Upper lobe of left lung (tissue), 6 donors: ENCODE measurements at regions not wholly inside any gene's neighbourhood (a gene's known extent, or its start where the extent isn't known, plus 50 kb on each side); places are given as distances from the start of the nearest gene placed in this dataset.

Experiments used
- ATAC-seq, 2 donors: fragments of 200-7000 bp; cut with Tn5 transposase; one replicate each; pipeline ENCODE4 v1.9.1; 2022; ENCODE audit warnings: mild to moderate bottlenecking in 2 of 2, moderate library complexity in 2 of 2; ENCODE audit not compliant: low FRiP score in 2 of 2
- DNase-seq, 2 donors: peaks; one replicate each; pipeline ENCODE4 v3.0.0-alpha.2; 2019 to 2020
- H3K27ac ChIP-seq, 4 donors: fragments of 200-600 bp; sonication (generic); one replicate each; pipeline ENCODE4 v1.5.1; 2016 to 2019
- H3K27me3 ChIP-seq, 4 donors: fragments of 200-600 bp; sonication (generic); one replicate each; pipeline ENCODE4 v1.5.1; 2017 to 2019
- H3K36me3 ChIP-seq, 4 donors: fragments of 200-600 bp; sonication (generic); one replicate each; pipeline ENCODE4 v1.5.1; 2016 to 2019
- H3K4me1 ChIP-seq, 4 donors: fragments of 200-600 bp; sonication (generic); one replicate each; pipeline ENCODE4 v1.5.1; 2018 to 2019
- H3K4me3 ChIP-seq, 4 donors: fragments of 200-600 bp; sonication (generic); one replicate each; pipeline ENCODE4 v1.5.1; 2017 to 2019; ENCODE audit warnings: mild to moderate bottlenecking in 2 of 4, moderate library complexity in 1 of 4
- H3K9me3 ChIP-seq, 4 donors: fragments of 200-600 bp; sonication (generic); one replicate each; pipeline ENCODE4 v1.5.1; 2018 to 2019
- EP300 ChIP-seq, 4 donors: sonication (generic); formaldehyde crosslinking; IDR thresholded peaks; one replicate each; pipeline ENCODE4 v1.5.1; 2017; ENCODE audit warnings: antibody characterized with exemption in 4 of 4, control low read depth in 2 of 4
- POLR2A ChIP-seq, 4 donors: fragments of 450-650 bp; IDR thresholded peaks; one replicate each; pipeline ENCODE4 v1.5.1; 2016 to 2017; ENCODE audit warnings: antibody characterized with exemption in 4 of 4, mild to moderate bottlenecking in 2 of 4
- POLR2AphosphoS5 ChIP-seq, 2 donors: sonication (generic); formaldehyde crosslinking; IDR thresholded peaks; one replicate each; pipeline ENCODE4 v1.5.1; 2017; ENCODE audit warnings: antibody characterized with exemption in 2 of 2
- WGBS, 2 donors: methylation state at CpG; one replicate each; pipeline ENCODE4 v1.1.5; 2017 to 2018; 5-methylcytosine and 5-hydroxymethylcytosine counted together
- TF ChIP-seq, protein P1 (sequence below), 6 experiments: fragments of 450-650 bp in 4 of 6; fragments of 200-600 bp in 2 of 6; sonication (generic) in 2 of 6; IDR thresholded peaks; one replicate each; pipeline ENCODE4 v1.5.1; 2016 to 2019; ENCODE audit warnings: antibody characterized with exemption in 6 of 6
- donor health status: DM: no; HTN: no; CAD: no; lungs with moderate emphysema.
- donor health status: DM: no; HTN: yes; CAD: no; lungs with severe emphysema.

DNA sequence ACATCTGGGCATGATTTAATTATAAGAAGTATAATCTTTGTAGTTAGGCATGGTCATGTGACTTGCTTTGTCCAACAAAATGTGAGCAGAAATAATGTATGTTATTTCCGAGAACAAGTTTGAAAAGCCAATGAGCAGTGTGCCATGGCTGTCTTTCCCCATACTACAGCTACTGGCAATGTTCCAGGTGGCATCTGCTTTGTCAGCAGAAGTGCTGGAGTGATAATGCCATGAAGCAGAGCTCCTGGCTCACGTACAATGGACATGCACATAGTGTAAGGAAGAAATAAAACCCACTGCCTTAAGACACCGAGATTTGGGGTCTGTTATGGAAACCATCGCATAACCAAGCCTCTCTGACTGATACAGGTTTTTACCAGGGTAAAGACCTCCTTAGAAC lies 212.6 kb upstream of the RASGEF1B start:
- ATAC-seq: no peak
- Histone ChIP-seq H3K27me3 (no peaks in the 10 kb centered on the region), H3K4me1 (no peaks in the 10 kb centered on the region), H3K36me3 (no peaks in the 10 kb centered on the region), H3K4me3 (no peak overlapping the region), H3K27ac (no peak overlapping the region), H3K9me3 (no peaks in the 10 kb centered on the region)
- DNase-seq: no peak
- 89 to 92% methylated on average over 4 of the region's 4 CpGs for WGBS, 2 donors
- TF ChIP-seq, protein P1, sequence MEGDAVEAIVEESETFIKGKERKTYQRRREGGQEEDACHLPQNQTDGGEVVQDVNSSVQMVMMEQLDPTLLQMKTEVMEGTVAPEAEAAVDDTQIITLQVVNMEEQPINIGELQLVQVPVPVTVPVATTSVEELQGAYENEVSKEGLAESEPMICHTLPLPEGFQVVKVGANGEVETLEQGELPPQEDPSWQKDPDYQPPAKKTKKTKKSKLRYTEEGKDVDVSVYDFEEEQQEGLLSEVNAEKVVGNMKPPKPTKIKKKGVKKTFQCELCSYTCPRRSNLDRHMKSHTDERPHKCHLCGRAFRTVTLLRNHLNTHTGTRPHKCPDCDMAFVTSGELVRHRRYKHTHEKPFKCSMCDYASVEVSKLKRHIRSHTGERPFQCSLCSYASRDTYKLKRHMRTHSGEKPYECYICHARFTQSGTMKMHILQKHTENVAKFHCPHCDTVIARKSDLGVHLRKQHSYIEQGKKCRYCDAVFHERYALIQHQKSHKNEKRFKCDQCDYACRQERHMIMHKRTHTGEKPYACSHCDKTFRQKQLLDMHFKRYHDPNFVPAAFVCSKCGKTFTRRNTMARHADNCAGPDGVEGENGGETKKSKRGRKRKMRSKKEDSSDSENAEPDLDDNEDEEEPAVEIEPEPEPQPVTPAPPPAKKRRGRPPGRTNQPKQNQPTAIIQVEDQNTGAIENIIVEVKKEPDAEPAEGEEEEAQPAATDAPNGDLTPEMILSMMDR (IDR thresholded peaks at IDR 0.05): no peak
- TF ChIP-seq POLR2A (IDR thresholded peaks at IDR 0.05) (no peak), POLR2AphosphoS5 (IDR thresholded peaks at IDR 0.05) (no peak), EP300 (IDR thresholded peaks at IDR 0.05) (no peak)

DNA sequence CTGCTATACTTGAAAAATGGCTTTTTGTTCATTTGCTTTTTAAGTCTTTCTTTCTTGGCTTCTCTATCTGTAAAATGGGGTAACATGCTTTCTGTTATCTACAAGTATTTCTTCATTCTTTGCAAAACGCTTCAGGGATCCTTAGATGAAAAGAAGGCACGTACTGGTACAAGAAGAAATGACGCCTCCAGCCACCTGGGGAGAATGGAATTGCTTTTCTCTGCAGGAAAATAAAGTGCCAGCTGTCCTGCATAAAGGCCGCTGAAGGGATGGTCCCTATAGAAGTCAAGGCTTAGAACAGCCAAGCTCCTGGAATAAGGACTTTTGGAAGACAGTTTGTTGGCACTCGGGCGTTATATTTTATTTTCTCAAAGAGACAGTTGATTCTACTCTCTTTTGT lies 210.8 kb upstream of the RASGEF1B start:
- H3K4me3 ChIP-seq: no peak overlapping the region
- H3K9me3 ChIP-seq: no peaks in the 10 kb centered on the region
- 87 to 93% methylated on average over 6 of the region's 6 CpGs for WGBS, 2 donors
- H3K36me3 ChIP-seq: no peaks in the 10 kb centered on the region
- no peaks in the 10 kb centered on the region for H3K4me1 ChIP-seq
- TF ChIP-seq, protein P1 (IDR thresholded peaks at IDR 0.05): no peak
- TF ChIP-seq POLR2AphosphoS5 (IDR thresholded peaks at IDR 0.05): no peak
- no peak for TF ChIP-seq EP300 (IDR thresholded peaks at IDR 0.05)
- TF ChIP-seq POLR2A (IDR thresholded peaks at IDR 0.05): no peak
- H3K27ac ChIP-seq: no peak overlapping the region
- ATAC-seq (no peak), DNase-seq (no peak)
- no peaks in the 10 kb centered on the region for H3K27me3 ChIP-seq

DNA sequence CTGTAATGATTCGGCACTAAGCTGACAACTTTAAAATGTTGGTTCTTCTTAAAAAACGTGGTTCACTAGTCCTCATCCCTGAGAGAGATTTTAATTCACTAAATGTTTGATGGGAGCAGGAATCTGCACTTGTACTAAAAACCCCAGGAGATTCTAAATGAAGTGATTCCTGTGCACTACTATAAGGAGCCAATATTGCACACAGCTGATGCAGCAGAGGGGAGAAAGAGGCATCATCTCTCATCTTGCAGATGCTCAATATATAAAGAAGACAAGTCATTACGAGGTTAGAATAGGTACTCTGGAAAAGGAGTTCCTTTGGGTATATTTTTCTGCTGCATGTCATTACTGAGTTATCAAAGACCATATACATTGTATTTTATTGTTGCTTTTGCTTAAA lies 207.6 kb upstream of the RASGEF1B start:
- TF ChIP-seq EP300 (IDR thresholded peaks at IDR 0.05) (no peak), POLR2A (IDR thresholded peaks at IDR 0.05) (no peak), POLR2AphosphoS5 (IDR thresholded peaks at IDR 0.05) (no peak)
- TF ChIP-seq, protein P1 (IDR thresholded peaks at IDR 0.05): no peak
- Histone ChIP-seq H3K4me3 (no peak overlapping the region), H3K27me3 (no peaks in the 10 kb centered on the region), H3K36me3 (no peaks in the 10 kb centered on the region), H3K9me3 (no peaks in the 10 kb centered on the region), H3K4me1 (no peaks in the 10 kb centered on the region), H3K27ac (no peak overlapping the region)
- DNase-seq: no peak
- ATAC-seq: no peak
- 75 to 81% methylated on average over 3 of the region's 3 CpGs for WGBS, 2 donors

DNA sequence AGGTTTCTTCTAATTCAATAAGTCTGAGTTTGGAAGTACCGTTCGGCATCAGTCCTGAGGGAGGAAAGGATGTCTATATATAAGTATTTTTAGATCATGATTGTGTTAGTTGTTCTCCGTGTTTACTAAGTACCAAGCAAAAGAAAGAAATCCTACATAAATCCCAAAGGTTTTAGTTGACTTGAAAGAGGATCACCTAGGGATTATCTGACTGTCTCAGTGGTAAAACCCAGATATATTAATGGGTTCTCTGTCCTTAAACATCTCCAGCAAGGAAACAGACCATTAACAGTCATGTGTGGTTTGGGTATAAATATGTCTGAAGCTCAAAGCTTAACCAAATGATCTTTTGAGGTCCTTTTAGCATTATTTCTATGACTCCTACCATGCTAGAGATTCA lies 207.1 kb upstream of the RASGEF1B start:
- 87% methylated on average over 3 of the region's 3 CpGs for WGBS, 2 donors
- ATAC-seq: no peak
- H3K4me3 ChIP-seq: no peak overlapping the region
- DNase-seq: no peak
- no peak overlapping the region for H3K27ac ChIP-seq
- no peaks in the 10 kb centered on the region for H3K4me1 ChIP-seq
- H3K9me3 ChIP-seq: no peaks in the 10 kb centered on the region
- TF ChIP-seq POLR2AphosphoS5 (IDR thresholded peaks at IDR 0.05) (no peak), EP300 (IDR thresholded peaks at IDR 0.05) (no peak), POLR2A (IDR thresholded peaks at IDR 0.05) (no peak)
- TF ChIP-seq, protein P1 (IDR thresholded peaks at IDR 0.05): no peak
- H3K27me3 ChIP-seq: no peaks in the 10 kb centered on the region
- H3K36me3 ChIP-seq: no peaks in the 10 kb centered on the region

DNA sequence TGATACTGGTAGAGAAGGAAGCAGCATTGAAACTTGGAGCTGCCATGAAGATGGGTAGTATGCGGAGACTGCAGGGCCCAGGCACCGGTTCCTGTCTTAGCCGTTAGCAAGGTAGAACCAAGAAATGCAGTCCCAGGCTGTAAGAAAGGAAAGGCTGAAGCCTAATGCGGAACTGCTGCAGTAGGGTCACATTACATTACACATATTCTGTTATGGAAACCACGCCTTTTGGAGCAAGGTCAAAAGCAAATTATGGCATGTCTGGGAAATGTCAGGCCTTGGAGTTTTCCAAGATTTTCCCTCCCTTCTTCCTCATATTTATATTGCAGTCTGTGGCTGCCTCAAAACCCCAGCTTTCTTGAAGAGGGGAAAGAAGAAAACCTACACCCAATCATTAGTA lies 204.8 kb upstream of the RASGEF1B start:
- no peaks in the 10 kb centered on the region for H3K36me3 ChIP-seq
- H3K27ac ChIP-seq: no peak overlapping the region
- DNase-seq (no peak), ATAC-seq (peak in 1 of 2 donors; percentile 88)
- 80 to 87% methylated on average over 5 of the region's 5 CpGs for WGBS, 2 donors
- H3K4me3 ChIP-seq: no peak overlapping the region
- H3K27me3 ChIP-seq: no peaks in the 10 kb centered on the region
- no peaks in the 10 kb centered on the region for H3K9me3 ChIP-seq
- H3K4me1 ChIP-seq: no peaks in the 10 kb centered on the region
- TF ChIP-seq, protein P1 (IDR thresholded peaks at IDR 0.05): no peak
- TF ChIP-seq EP300 (IDR thresholded peaks at IDR 0.05): no peak
